Loucy (cell line): ENCODE measurements at regions not wholly inside any gene's neighbourhood (a gene's known extent, or its start where the extent isn't known, plus 50 kb on each side); places are given as distances from the start of the nearest gene placed in this dataset.

Experiments used
- H2AFZ ChIP-seq: fragments of 200-600 bp; sonication (generic); 2 replicates; pipeline ENCODE4 v1.6.0; 2016; ENCODE audit warnings: antibody characterized with exemption, mild to moderate bottlenecking, low read length, moderate library complexity
- H3F3A ChIP-seq: fragments of 200-600 bp; 2 replicates; pipeline ENCODE4 v1.6.0; 2016; ENCODE audit warnings: antibody characterized with exemption, low read depth, mild to moderate bottlenecking
- H3K27me3 ChIP-seq: fragments of 200-600 bp; sonication (generic); 2 replicates; pipeline ENCODE4 v1.6.1; 2014; ENCODE audit warnings: low read length, mild to moderate bottlenecking; ENCODE audit not compliant: insufficient read depth, poor library complexity, severe bottlenecking
- H3K36me3 ChIP-seq: fragments of 200-600 bp; sonication (generic); 2 replicates; pipeline ENCODE4 v1.6.1; 2016; ENCODE audit warnings: low read length; ENCODE audit not compliant: insufficient read depth
- H3K4me1 ChIP-seq: fragments of 200-600 bp; sonication (generic); 2 replicates; pipeline ENCODE4 v1.5.1; 2014; ENCODE audit warnings: low read length, mild to moderate bottlenecking; ENCODE audit not compliant: insufficient read depth, poor library complexity, severe bottlenecking
- H3K4me2 ChIP-seq: fragments of 200-600 bp; sonication (generic); 2 replicates; pipeline ENCODE4 v1.6.0; 2014; ENCODE audit warnings: antibody characterized with exemption, low read length, low read depth, mild to moderate bottlenecking; ENCODE audit not compliant: poor library complexity, severe bottlenecking
- H3K4me3 ChIP-seq: fragments of 200-600 bp; sonication (generic); 2 replicates; pipeline ENCODE4 v1.5.1; 2014; ENCODE audit warnings: low read length, mild to moderate bottlenecking, mixed read lengths; ENCODE audit not compliant: poor library complexity, severe bottlenecking
- H3K79me2 ChIP-seq: fragments of 200-600 bp; sonication (generic); 2 replicates; pipeline ENCODE4 v1.6.1; 2014; ENCODE audit warnings: low read length; ENCODE audit not compliant: insufficient read depth
- H3K9ac ChIP-seq: fragments of 200-600 bp; sonication (generic); 2 replicates; pipeline ENCODE4 v1.6.0; 2014; ENCODE audit warnings: mild to moderate bottlenecking, low read depth, low read length, moderate library complexity; ENCODE audit not compliant: poor library complexity, severe bottlenecking
- H3K9me2 ChIP-seq: fragments of 200-600 bp; sonication (generic); replicated peaks from 2 replicates; pipeline ENCODE4 v1.6.1; 2016; ENCODE audit warnings: low read depth, low read length, mixed read lengths
- H3K9me3 ChIP-seq: fragments of 200-600 bp; sonication (generic); 2 replicates; pipeline ENCODE4 v1.6.1; 2014; ENCODE audit warnings: mild to moderate bottlenecking, antibody characterized with exemption, low read length, low read depth; ENCODE audit not compliant: insufficient read depth
- H4K20me1 ChIP-seq: fragments of 200-600 bp; sonication (generic); 2 replicates; pipeline ENCODE4 v1.6.0; 2014; ENCODE audit warnings: antibody characterized with exemption, low read length, mild to moderate bottlenecking; ENCODE audit not compliant: insufficient read depth, poor library complexity, severe bottlenecking
- CTCF ChIP-seq: fragments of 200-600 bp; sonication (generic); conservative IDR thresholded peaks from 2 replicates; pipeline ENCODE4 v1.5.1; 2014; ENCODE audit warnings: mild to moderate bottlenecking, antibody characterized with exemption, low read length
- EZH2phosphoT487 ChIP-seq: fragments of 200-600 bp; IDR thresholded peaks from 2 replicates; pipeline ENCODE4 v1.6.1; 2018; ENCODE audit warnings: antibody characterized with exemption, mild to moderate bottlenecking, moderate library complexity, borderline replicate concordance

GRCh38 chr6:140237251-140237650 is 862.8 kb upstream of the CITED2 start:
- no peaks in the 10 kb centered on the region for H3K9me3 ChIP-seq
- H3K79me2 ChIP-seq = no peaks in the 10 kb centered on the region
- no peaks in the 10 kb centered on the region for H3K27me3 ChIP-seq
- H2AFZ ChIP-seq = no peak overlapping the region
- no peaks in the 10 kb centered on the region for H3K36me3 ChIP-seq
- no peaks in the 10 kb centered on the region for H4K20me1 ChIP-seq
- no peak overlapping the region for H3K4me3 ChIP-seq
- no peak overlapping the region for H3K9ac ChIP-seq
- no peaks in the 10 kb centered on the region for H3F3A ChIP-seq
- TF ChIP-seq CTCF = no peak
- no peaks in the 10 kb centered on the region for H3K4me1 ChIP-seq
- no peak overlapping the region for H3K4me2 ChIP-seq
- no peaks in the 10 kb centered on the region for H3K9me2 ChIP-seq

- no peaks in the 10 kb centered on the region for H3K36me3 ChIP-seq
Observed at GRCh38 chr6:140236732-140237131, 862.3 kb upstream of the CITED2 start.

GRCh38 chr6:140230282-140230681 is 855.8 kb upstream of the CITED2 start:
- Histone ChIP-seq H3K9ac (no peak overlapping the region), H3K36me3 (no peaks in the 10 kb centered on the region), H3K4me1 (no peaks in the 10 kb centered on the region), H3K79me2 (no peaks in the 10 kb centered on the region), H4K20me1 (no peaks in the 10 kb centered on the region), H3K9me3 (no peaks in the 10 kb centered on the region), H3K4me3 (no peak overlapping the region), H3K9me2 (no peaks in the 10 kb centered on the region), H3K4me2 (no peak overlapping the region), H3K27me3 (no peaks in the 10 kb centered on the region), H3F3A (no peaks in the 10 kb centered on the region), H2AFZ (no peak overlapping the region)
- TF ChIP-seq CTCF (no peak), EZH2phosphoT487 (no peak)

More at GRCh38 chr6:140236732-140237131, 862.3 kb upstream of the CITED2 start:
- H3K79me2 ChIP-seq = no peaks in the 10 kb centered on the region
- H3K9me2 ChIP-seq = no peaks in the 10 kb centered on the region
- no peak overlapping the region for H3K4me3 ChIP-seq
- TF ChIP-seq CTCF (no peak), EZH2phosphoT487 (no peak)
- H3K4me2 ChIP-seq = no peak overlapping the region
- no peak overlapping the region for H3K9ac ChIP-seq
- no peaks in the 10 kb centered on the region for H3K9me3 ChIP-seq
- no peak overlapping the region for H2AFZ ChIP-seq
- H3F3A ChIP-seq = no peaks in the 10 kb centered on the region
- H3K4me1 ChIP-seq = no peaks in the 10 kb centered on the region
- no peaks in the 10 kb centered on the region for H3K27me3 ChIP-seq
- no peaks in the 10 kb centered on the region for H4K20me1 ChIP-seq
